Endothelial cell of umbilical vein (primary cell): ENCODE measurements at regions not wholly inside any gene's neighbourhood (a gene's known extent, or its start where the extent isn't known, plus 50 kb on each side); places are given as distances from the start of the nearest gene placed in this dataset.

ENCODE experiments used
- CTCF ChIP-seq, 2 donors: IDR thresholded peaks; 1 replicate in 1 of 2; 2 replicates in 1 of 2; pipeline ENCODE4 v1.5.1; 2011; ENCODE audit warnings: low read length in 2 of 2, mild to moderate bottlenecking in 2 of 2, moderate library complexity in 2 of 2, control low read depth in 1 of 2, inconsistent platforms in 1 of 2, low read depth in 1 of 2; ENCODE audit not compliant: insufficient read depth in 1 of 2; ENCODE audit errors: extremely low read depth in 1 of 2
- EZH2 ChIP-seq: IDR thresholded peaks from 2 replicates; pipeline ENCODE4 v1.6.1; 2012; ENCODE audit warnings: borderline replicate concordance, low read depth, mild to moderate bottlenecking, moderate library complexity, low read length, inconsistent platforms; ENCODE audit not compliant: severe bottlenecking
- GATA2 ChIP-seq: IDR thresholded peaks from 2 replicates; pipeline ENCODE4 v1.7.0; 2011; ENCODE audit warnings: low read depth, mild to moderate bottlenecking, moderate library complexity, mixed read lengths, low read length; ENCODE audit not compliant: insufficient read length, insufficient read depth
- JUN ChIP-seq: IDR thresholded peaks from 2 replicates; pipeline ENCODE4 v1.6.1; 2011; ENCODE audit warnings: borderline replicate concordance, low read depth; ENCODE audit not compliant: insufficient read length, insufficient read depth
- MAX ChIP-seq: IDR thresholded peaks from 2 replicates; pipeline ENCODE4 v1.6.1; 2011; ENCODE audit not compliant: insufficient read depth, insufficient read length
- POLR2A ChIP-seq: IDR thresholded peaks from 2 replicates; pipeline ENCODE4 v1.6.1; 2012; ENCODE audit warnings: low read depth, mild to moderate bottlenecking, control low read depth, low read length
- POLR2AphosphoS5 ChIP-seq: IDR thresholded peaks from 2 replicates; pipeline ENCODE4 v1.6.1; 2012; ENCODE audit warnings: low read depth, mild to moderate bottlenecking, control low read depth, low read length, moderate library complexity; ENCODE audit not compliant: insufficient read depth

- no peak for TF ChIP-seq POLR2AphosphoS5
- TF ChIP-seq CTCF (IDR thresholded peaks at IDR 0.05; ENCODE audit: extremely low read depth in 1 of 2, insufficient read depth in 1 of 2, low read depth in 1 of 2, low read length in 2 of 2) = no peak
- TF ChIP-seq GATA2 = no peak
- TF ChIP-seq JUN = no peak
- TF ChIP-seq POLR2A = no peak
- TF ChIP-seq EZH2 = no peak
- TF ChIP-seq MAX = no peak
These were observed 262.1 kb upstream of the DACH1 start for GRCh38 chr13:72129117-72129516.
